Stimulated activated CD8-positive, alpha-beta memory T cell treated with anti-CD3 and anti-CD28 coated beads, Interleukin-15, amount 100 ng/mL, for 24 hours (primary cell): ENCODE measurements at regions not wholly inside any gene's neighbourhood (a gene's known extent, or its start where the extent isn't known, plus 50 kb on each side); places are given as distances from the start of the nearest gene placed in this dataset.

Experiments used
- DNase-seq: peaks from one replicate; pipeline ENCODE4 v3.0.0-alpha.2; 2020; ENCODE audit warnings: low read depth

DNA sequence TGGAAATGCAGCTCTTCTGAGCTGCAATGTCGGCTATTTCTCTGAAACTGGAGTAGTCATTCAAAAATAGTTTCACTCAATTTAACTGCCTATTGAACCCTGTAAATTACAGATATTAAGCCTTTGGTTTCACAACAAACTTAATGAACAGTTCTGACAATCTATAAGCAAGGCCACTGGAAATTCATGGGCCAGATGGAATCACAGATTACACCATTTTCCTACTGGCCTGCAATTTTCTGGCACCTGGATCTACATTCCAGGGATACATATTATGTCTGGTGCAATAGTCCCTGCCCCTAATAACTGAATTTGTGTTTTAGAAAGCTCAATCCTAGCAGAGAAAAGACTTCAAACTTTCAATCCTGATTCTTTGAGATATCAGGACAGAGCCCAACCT lies 551.7 kb downstream of the RNF144A start:
- no peak for DNase-seq

DNA sequence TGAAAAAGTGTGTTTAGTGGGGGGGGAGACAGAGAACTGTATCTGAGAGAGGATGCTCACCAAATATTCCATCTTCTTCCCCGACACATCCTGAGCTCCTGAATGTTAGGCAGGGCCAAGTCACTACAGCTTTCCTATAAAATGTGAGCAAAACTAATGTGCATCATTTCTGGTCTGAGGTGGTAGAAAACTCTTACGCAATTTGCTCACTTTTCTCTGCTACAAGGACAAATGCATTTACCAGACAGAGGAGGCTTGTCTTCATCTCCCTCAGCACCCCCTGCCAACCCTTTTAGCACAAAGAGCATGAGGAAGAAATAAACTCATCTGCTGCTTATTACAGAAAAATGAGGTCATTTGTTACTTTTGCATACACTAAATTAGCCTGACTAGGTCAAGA lies 554.0 kb downstream of the RNF144A start:
- DNase-seq = no peak

GRCh38 chr2:7472465-7472864 lies 555.3 kb downstream of the RNF144A start:
- DNase-seq = no peak

DNA sequence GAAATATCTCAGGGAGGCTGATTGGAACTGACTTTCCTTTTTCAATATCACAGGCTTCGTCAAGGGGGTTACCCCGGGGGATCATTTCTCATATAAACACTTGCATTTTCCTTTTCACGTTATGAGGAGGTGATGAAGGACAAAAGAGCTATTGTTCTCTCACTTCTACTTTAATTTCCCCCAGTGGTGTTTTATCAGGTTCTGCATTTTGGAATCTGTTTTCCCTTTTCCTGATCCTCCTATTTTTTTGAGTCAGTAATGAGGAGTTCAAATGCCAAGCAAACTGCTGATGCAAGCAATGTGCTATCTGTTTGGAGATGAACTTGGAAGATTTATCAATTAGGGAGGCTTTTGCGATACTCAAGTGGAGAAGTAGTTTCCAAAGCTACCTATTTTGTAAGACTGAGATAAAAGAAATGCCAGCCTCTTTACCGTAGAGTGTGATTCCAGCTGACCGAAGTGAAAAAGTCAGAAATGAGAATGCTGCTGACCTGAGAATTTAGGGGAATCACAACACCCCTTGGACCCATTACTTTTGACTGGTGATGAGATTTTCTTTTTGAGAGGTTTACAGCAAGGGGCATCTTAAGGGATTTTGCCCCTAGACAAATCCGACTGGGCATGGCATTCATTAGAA lies 556.0 kb downstream of the RNF144A start:
- DNase-seq = no peak

DNA sequence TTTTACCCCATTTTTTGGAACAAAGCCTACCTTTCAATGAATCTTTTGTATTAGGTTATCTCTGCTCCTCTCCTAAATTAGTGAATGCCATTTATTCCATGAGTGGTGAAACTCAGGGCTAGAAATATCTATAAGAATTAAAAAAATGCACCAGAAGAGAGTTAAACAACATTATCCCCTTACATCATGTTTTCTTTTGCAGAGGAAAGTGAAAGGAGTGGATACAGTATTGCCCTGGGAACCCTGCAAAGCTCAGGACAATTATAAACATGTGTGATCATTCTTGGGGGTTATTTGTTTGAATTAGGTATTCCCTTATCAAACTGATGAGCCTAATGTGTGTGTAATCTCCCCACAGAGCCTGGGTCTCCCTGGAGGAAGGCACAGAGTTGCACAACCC lies 559.2 kb downstream of the RNF144A start:
- no peak for DNase-seq

GRCh38 chr2:7479603-7480002 lies 562.4 kb downstream of the RNF144A start:
- no peak for DNase-seq

GRCh38 chr2:7480431-7480830 lies 563.2 kb downstream of the RNF144A start:
- DNase-seq = no peak

DNA sequence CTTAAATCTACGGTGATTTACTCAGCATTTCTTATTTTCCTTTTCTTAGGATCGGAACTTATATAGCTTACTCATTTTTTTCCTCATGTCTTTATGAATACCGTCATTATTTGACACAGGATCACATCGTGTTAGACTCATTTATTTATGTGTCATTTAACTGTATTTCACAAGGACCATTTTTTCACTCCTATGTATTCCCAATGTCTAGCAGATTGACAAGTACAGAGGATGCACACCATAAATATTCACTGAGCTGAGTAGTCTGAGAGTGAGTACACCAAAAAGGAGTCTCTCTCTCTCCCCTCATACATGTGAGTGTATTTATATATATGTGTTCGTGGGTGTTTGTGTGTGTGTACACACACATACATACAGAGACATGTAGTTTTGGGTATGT lies 573.5 kb downstream of the RNF144A start:
- DNase-seq = no peak

DNA sequence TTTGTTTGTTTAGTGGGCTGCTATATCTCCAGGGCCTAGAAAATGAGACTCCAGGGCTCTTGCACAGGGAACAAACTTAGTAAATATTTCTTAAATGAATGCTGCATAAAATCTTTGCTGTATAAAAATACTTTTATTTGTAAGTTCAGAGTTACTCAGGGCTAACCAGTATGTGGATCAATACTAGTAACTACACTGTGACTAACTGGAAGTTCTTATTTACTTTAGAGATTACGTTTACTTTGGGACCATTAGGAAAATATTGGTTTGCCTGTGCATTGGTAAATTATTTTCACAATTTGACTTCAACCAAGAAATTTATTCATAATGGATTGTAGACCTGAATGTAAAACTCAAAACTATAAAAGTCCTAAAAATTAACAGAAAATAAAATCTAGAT lies 575.5 kb downstream of the RNF144A start:
- no peak for DNase-seq

DNA sequence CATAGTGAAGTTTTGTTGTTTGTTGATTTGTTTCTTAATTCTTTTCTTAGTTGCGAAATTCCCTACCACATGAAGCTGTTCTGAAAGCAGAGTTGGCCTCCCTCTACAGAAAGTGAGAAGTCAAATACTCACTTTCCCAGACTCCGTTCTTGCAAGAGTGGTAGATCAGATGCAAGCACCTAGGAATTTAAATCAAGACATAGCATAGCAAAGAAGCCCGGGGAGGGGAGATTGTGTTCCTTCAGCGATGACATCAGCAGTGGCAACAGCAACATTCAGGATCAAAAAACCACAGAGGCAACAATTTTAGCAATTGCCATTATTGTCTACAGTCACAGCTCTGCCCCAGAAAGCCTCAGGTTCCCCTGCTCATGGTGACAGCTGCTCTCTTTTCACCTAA lies 580.0 kb downstream of the RNF144A start:
- no peak for DNase-seq

DNA sequence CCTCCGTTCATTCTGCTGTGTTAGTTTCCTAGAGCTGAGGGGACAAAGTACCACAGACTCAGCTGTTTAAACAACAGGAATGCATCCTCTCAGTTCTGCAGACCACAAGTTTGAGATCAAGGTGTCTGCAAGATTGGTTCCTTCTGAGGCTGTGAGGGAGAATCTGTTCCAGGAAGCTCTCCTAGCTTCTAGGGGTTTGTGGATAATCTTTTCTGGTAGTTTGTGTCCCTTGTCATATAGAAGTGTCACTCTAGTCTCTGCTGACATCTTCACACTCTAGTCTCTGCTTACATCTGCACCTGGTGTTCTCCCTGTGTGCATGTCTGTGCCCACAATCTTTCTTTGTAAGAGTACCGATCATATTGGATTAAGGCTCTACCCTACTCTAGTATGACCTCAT lies 581.8 kb downstream of the RNF144A start:
- no peak for DNase-seq

- no peak for DNase-seq
Observed at GRCh38 chr2:7502336-7502735, 585.1 kb downstream of the RNF144A start.

GRCh38 chr2:7508296-7508943 lies 591.2 kb downstream of the RNF144A start:
- DNase-seq = no peak

- no peak for DNase-seq
Observed at GRCh38 chr2:7510353-7510752, 593.1 kb downstream of the RNF144A start.

GRCh38 chr2:7513834-7514233 lies 596.6 kb downstream of the RNF144A start:
- no peak for DNase-seq

- DNase-seq = no peak
Observed at GRCh38 chr2:7515327-7515726, 598.1 kb downstream of the RNF144A start.

GRCh38 chr2:7516484-7517063 lies 599.4 kb downstream of the RNF144A start:
- DNase-seq = no peak

DNA sequence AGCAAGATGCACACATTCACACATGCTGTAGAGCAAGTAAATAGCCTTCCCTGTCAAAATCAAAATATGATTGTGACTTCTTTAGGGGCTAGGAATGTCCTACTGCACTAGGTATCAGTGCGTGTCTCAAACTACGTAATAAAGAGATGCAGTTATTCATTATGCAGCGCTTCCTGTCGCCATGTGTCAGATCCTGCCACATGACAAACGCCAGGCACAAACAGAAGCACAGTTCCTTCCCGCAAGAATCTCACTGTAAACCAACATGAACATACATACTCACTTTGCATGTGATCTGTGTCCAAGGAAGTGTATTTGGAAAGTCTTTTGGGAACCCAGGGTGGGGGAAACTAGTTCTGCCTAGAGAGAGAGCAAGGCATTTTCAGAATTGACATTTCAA lies 599.9 kb downstream of the RNF144A start:
- no peak for DNase-seq

DNA sequence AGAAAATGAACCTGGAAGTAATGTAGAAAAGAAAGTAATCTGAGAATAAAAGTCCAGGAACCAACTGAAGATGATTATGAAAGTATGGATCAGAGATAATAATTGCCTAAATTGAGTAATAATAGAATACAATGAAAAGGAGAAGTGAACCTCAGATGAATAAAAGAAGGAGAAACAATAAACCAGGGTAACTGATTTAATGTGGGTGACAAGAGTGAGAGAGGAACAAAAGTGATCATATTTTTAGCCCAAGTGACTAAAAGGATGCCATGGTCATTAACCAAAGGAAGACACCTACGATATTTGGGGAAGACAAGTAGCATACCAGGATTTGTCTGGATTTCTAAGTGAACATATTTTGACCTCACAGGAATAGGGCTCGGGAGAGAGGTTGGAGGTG lies 600.6 kb downstream of the RNF144A start:
- no peak for DNase-seq

GRCh38 chr2:7523481-7524120 lies 606.4 kb downstream of the RNF144A start:
- no peak for DNase-seq

- DNase-seq = no peak
Observed at GRCh38 chr2:7524195-7524594, 607.0 kb downstream of the RNF144A start.

DNA sequence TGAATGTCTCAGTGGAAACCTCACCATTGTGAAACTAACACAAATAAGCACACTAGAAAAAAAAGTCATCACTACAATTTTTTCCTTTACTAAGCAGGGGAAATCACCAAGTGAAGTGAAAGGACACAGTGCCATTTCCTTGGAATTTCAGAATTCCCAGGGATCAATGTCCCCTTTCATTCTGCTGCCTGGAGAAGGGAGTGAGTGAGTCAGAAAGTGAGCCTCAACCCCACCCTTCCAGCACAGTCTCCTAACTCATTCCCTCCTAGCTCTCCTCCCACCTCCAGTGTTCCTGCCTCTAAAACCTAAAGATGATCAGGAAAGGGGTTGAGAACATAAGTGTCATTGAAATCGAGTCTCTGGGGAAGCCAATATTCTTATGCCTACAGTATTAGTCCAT lies 608.5 kb downstream of the RNF144A start:
- no peak for DNase-seq

DNA sequence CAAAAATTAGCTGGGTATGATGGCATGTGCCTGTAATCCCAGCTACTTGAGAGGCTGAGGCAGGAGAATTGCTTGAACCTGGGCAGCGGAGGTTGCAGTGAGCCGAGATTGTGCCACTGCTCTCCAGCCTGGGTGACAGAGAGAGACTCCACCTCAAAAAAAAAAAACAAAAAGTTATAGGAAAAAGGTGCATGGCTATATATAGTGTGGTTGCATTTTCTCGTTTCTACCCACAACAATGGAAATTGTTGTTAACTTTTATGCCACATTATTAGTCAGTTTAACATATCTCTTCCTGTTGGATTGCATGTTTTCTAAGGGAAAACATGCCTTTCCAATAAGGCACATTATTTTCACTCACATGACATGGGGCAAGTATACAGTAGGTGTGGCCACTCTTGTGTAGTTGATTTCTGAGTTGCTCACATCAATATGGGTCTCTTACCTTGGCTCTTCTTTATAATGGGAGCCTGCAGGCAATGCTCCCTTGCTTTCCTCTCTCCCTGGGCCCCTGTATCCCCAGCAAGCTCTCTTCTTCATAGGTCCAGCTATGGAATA lies 610.0 kb downstream of the RNF144A start:
- DNase-seq = no peak
